ENCODE measurements at regions not wholly inside any gene's neighbourhood (a gene's known extent, or its start where the extent isn't known, plus 50 kb on each side); places are given as distances from the start of the nearest gene placed in this dataset.

GRCh38 chr16:64211331-64211730 lies 910.5 kb downstream of the CDH11 start (continued):
- no peak for TF ChIP-seq TAF1 (IDR thresholded peaks at IDR 0.05; ENCODE audit: borderline replicate concordance, low read depth, low read length)
- no peak for TF ChIP-seq JUND (IDR thresholded peaks at IDR 0.05; ENCODE audit: low read depth, low read length)
- TF ChIP-seq PBX3 (IDR thresholded peaks at IDR 0.05; ENCODE audit: insufficient replicate concordance, low read depth, low read length): no peak
- no peak for TF ChIP-seq SMARCA5 (IDR thresholded peaks at IDR 0.05)
- TF ChIP-seq MEF2A (IDR thresholded peaks at IDR 0.05; ENCODE audit: insufficient read depth, low read depth, low read length): no peak
- no peak for TF ChIP-seq SP1 (IDR thresholded peaks at IDR 0.05; ENCODE audit: low read depth, low read length)
- TF ChIP-seq TCF12 (IDR thresholded peaks at IDR 0.05; ENCODE audit: low read depth, low read length): no peak
- no peak for TF ChIP-seq BACH1 (IDR thresholded peaks at IDR 0.05; ENCODE audit: borderline replicate concordance)
- no peak for TF ChIP-seq REST (IDR thresholded peaks at IDR 0.05; ENCODE audit: low read depth, low read length)
- no peak for TF ChIP-seq ZNF217 (IDR thresholded peaks at IDR 0.05)
- no peak for TF ChIP-seq SIX5 (IDR thresholded peaks at IDR 0.05; ENCODE audit: low read depth, low read length, severe bottlenecking)
- TF ChIP-seq HDGF (IDR thresholded peaks at IDR 0.05): no peak
- TF ChIP-seq PAX5 (IDR thresholded peaks at IDR 0.05; ENCODE audit: borderline replicate concordance, low read depth, low read length): no peak
